ENCODE measurements at regions not wholly inside any gene's neighbourhood (a gene's known extent, or its start where the extent isn't known, plus 50 kb on each side); places are given as distances from the start of the nearest gene placed in this dataset.

- TF ChIP-seq GATA2 (IDR thresholded peaks at IDR 0.05; ENCODE audit: low read depth, low read length) (no peak), GATA3 (IDR thresholded peaks at IDR 0.05; ENCODE audit: low read depth, low read length) (no peak)
These were observed 150.8 kb upstream of the DAAM1 start for GRCh38 chr14:59037620-59038019.
